GM12865 (cell line): ENCODE measurements at regions not wholly inside any gene's neighbourhood (a gene's known extent, or its start where the extent isn't known, plus 50 kb on each side); places are given as distances from the start of the nearest gene placed in this dataset.

ENCODE experiments used
- DNase-seq: peaks from one replicate; pipeline ENCODE4 v3.0.0; 2010; ENCODE audit warnings: low read depth
- H3K4me3 ChIP-seq: 2 replicates; pipeline ENCODE4 v1.5.1; 2011; ENCODE audit warnings: mild to moderate bottlenecking, low read depth, low read length, control low read depth
- CTCF ChIP-seq: IDR thresholded peaks from 2 replicates; pipeline ENCODE4 v1.5.1; 2011; ENCODE audit warnings: low read length, control low read depth, low read depth, inconsistent platforms; ENCODE audit not compliant: insufficient read depth; ENCODE audit errors: missing control alignments

- TF ChIP-seq CTCF = no peak
- no peak for DNase-seq
- no peak overlapping the region for H3K4me3 ChIP-seq
These were observed 208.8 kb downstream of the DHX35 start for GRCh38 chr20:39170896-39171463.

- TF ChIP-seq CTCF = no peak
- DNase-seq = no peak
- no peak overlapping the region for H3K4me3 ChIP-seq
These were observed 203.0 kb downstream of the DHX35 start for GRCh38 chr20:39165099-39165498.

GRCh38 chr20:39164642-39165041 is 202.5 kb downstream of the DHX35 start:
- no peak overlapping the region for H3K4me3 ChIP-seq
- no peak for TF ChIP-seq CTCF
- no peak for DNase-seq

GRCh38 chr20:39163993-39164392 is 201.8 kb downstream of the DHX35 start:
- TF ChIP-seq CTCF = no peak
- DNase-seq = no peak
- H3K4me3 ChIP-seq = no peak overlapping the region

GRCh38 chr20:39161900-39162299 is 199.8 kb downstream of the DHX35 start:
- DNase-seq = no peak
- TF ChIP-seq CTCF = no peak
- no peak overlapping the region for H3K4me3 ChIP-seq

GRCh38 chr20:39155971-39156370 is 193.8 kb downstream of the DHX35 start:
- H3K4me3 ChIP-seq = no peak overlapping the region
- no peak for TF ChIP-seq CTCF
- DNase-seq = no peak

- no peak overlapping the region for H3K4me3 ChIP-seq
- TF ChIP-seq CTCF = no peak
- no peak for DNase-seq
These were observed 190.6 kb downstream of the DHX35 start for GRCh38 chr20:39152742-39153141.
